ENCODE measurements at regions not wholly inside any gene's neighbourhood (a gene's known extent, or its start where the extent isn't known, plus 50 kb on each side); places are given as distances from the start of the nearest gene placed in this dataset.

DNA sequence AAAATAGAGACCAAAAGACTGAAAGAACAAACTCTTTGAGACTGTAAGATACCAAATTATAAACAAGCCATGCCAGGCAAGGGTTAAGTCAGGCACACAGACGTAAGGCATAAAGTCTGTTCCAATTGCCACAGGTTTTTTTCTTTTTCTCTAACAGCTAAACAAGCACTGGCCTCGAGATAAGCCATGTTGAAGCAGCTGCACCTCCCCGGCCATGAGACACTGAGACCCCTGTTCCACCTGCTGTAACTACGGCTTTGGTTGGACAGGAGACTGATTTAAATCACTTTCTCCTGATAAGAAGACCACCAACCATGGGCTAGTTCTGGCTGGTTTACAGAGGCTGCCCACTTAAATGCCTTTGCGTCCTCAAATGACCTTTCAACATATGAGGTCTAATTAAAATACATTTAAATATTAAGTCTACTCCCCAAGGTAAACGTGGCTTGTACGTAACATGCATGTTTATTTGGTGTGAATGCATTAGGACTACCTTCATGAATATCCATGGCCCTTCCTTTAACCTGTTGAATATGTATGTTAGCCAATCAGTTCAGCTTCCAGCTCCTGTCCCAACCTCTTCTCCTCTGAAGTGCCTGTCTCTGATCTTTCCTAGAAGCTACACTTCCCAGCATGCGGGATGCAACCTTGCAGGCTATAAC is 117.2 kb downstream of the CMPK2 start:
- TF ChIP-seq POLR2A (IDR thresholded peaks at IDR 0.05; ENCODE audit: low read length) = no peak
- TF ChIP-seq GATA1 (IDR thresholded peaks at IDR 0.05; ENCODE audit: low read depth, low read length) = no peak
